RWPE1 (cell line): ENCODE measurements at regions not wholly inside any gene's neighbourhood (a gene's known extent, or its start where the extent isn't known, plus 50 kb on each side); places are given as distances from the start of the nearest gene placed in this dataset.
A peak's percentile ranks its signal among the peaks of the same experiment; 100 is the strongest.

Experiments
- CTCF ChIA-PET: fragments of 350-600 bp; sonication (Branson Sonifier 250); formaldehyde crosslinking; extraction: SDS; loops from one replicate; lab custom pipeline; 2021; lab: Yijun Ruan, JAX
- POLR2A ChIA-PET: fragments of 400-600 bp; formaldehyde crosslinking; extraction: SDS; loops from one replicate; lab custom pipeline; 2020; ENCODE audit warnings: antibody characterized with exemption; ENCODE audit not compliant: low non-redundant PET; lab: Yijun Ruan, JAX
- DNase-seq: peaks from one replicate; pipeline ENCODE4 v3.0.0; 2012; ENCODE audit warnings: low spot score
- H3K27ac ChIP-seq: fragments of 450-650 bp; 2 replicates; pipeline ENCODE4 v1.5.1; 2017
- CTCF ChIP-seq: fragments of 450-650 bp; conservative IDR thresholded peaks from 2 replicates; pipeline ENCODE4 v1.5.1; 2017; ENCODE audit warnings: low read depth, mild to moderate bottlenecking

- no peak for TF ChIP-seq CTCF
- ChIA-PET CTCF (interaction anchor here (1.6 kb wide), 1 partner anchor 146 kb away, joined by 7 read pairs; no protein-coding TSS in a partner anchor), POLR2A (no interaction called here)
These were observed 121.7 kb downstream of the SLC30A10 start for GRCh38 chr1:219806642-219807041.

GRCh38 chr1:219806020-219806419 lies 122.3 kb downstream of the SLC30A10 start:
- ChIA-PET POLR2A (no interaction called here), CTCF (interaction anchor here (0.6 kb wide), 1 partner anchor 253 kb away, joined by 5 read pairs; no protein-coding TSS in a partner anchor)
- no peak for DNase-seq
- no peak for TF ChIP-seq CTCF
- H3K27ac ChIP-seq = no peak overlapping the region

More at GRCh38 chr1:219806642-219807041, 121.7 kb downstream of the SLC30A10 start:
- DNase-seq = no peak
- no peak overlapping the region for H3K27ac ChIP-seq

GRCh38 chr1:219805191-219805590 lies 123.2 kb downstream of the SLC30A10 start:
- ChIA-PET CTCF (interaction anchor here (0.7 kb wide), 1 partner anchor 1135 kb away, joined by 3 read pairs; no protein-coding TSS in a partner anchor), POLR2A (no interaction called here)
- TF ChIP-seq CTCF = no peak
- no peak for DNase-seq
- H3K27ac ChIP-seq = no peak overlapping the region

GRCh38 chr1:219801156-219801820 lies 127.1 kb downstream of the SLC30A10 start:
- ChIA-PET CTCF (interaction anchor here (1.3 kb wide), 1 partner anchor 12 kb away, joined by 6 read pairs; no protein-coding TSS in a partner anchor), POLR2A (no interaction called here)
- DNase-seq = no peak
- TF ChIP-seq CTCF = no peak
- no peak overlapping the region for H3K27ac ChIP-seq

- TF ChIP-seq CTCF = no peak
- peak; percentile 90 for DNase-seq
- ChIA-PET POLR2A (no interaction called here), CTCF (interaction anchor here (0.6 kb wide), 1 partner anchor 419 kb away, joined by 3 read pairs; no protein-coding TSS in a partner anchor)
- H3K27ac ChIP-seq = peak overlapping the region; percentile 64
These were observed 129.9 kb downstream of the SLC30A10 start for GRCh38 chr1:219798283-219799030.

- CTCF ChIA-PET = no interaction called here
- no peak for TF ChIP-seq CTCF
- no peak overlapping the region for H3K27ac ChIP-seq
- DNase-seq = no peak
- POLR2A ChIA-PET = no interaction called here
These were observed 130.7 kb downstream of the SLC30A10 start for GRCh38 chr1:219797683-219798082.
